ENCODE measurements at regions not wholly inside any gene's neighbourhood (a gene's known extent, or its start where the extent isn't known, plus 50 kb on each side); places are given as distances from the start of the nearest gene placed in this dataset.

- TF ChIP-seq CTCF (conservative IDR thresholded peaks at IDR 0.05; ENCODE audit: low read length) (no peak), EZH2phosphoT487 (IDR thresholded peaks at IDR 0.05; ENCODE audit: borderline replicate concordance, low read depth, low read length) (no peak)
Measured at GRCh38 chr10:130638991-130639390, 502.8 kb downstream of the GLRX3 start.
